Fibroblast of pulmonary artery (primary cell): ENCODE measurements at regions not wholly inside any gene's neighbourhood (a gene's known extent, or its start where the extent isn't known, plus 50 kb on each side); places are given as distances from the start of the nearest gene placed in this dataset.
A peak's percentile ranks its signal among the peaks of the same experiment; 100 is the strongest.
"Not testable (repeated sequence)": the region's sequence is repeated elsewhere in the genome, so short reads cannot be mapped to it uniquely, and the experiment has no call there.

Experiments
- DNase-seq: peaks from one replicate; pipeline ENCODE4 v3.0.0-alpha.2; 2010; ENCODE audit warnings: low read depth
- H3K4me3 ChIP-seq: replicated peaks from 2 replicates; pipeline ENCODE4 v1.5.1; 2011; ENCODE audit warnings: low read depth, mild to moderate bottlenecking, control low read depth, low read length, moderate library complexity
- TF ChIP-seq, protein P1 (sequence below): IDR thresholded peaks from 2 replicates; pipeline ENCODE4 v1.5.1; 2011; ENCODE audit warnings: mild to moderate bottlenecking, control low read depth, low read length, inconsistent platforms; ENCODE audit errors: missing control alignments

DNA sequence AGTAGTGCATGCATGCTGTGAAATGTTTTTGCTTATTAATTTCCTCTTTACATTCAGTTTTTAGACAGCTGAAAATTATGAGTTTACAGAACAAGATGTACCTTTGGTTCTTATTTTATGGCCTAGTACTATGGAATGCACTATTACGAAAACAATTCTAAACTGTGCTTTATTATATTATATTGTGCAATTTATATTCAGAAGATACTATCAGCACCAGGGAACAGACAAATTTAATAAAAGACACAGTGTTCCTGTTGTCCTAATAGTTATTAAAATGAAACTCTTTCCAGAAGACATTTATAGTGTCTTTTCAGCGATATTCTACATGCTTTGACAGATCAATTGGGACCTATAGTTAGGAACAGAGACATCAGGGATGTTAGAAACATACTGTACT, 427.3 kb downstream of the BTG1 start:
- DNase-seq: no peak
- TF ChIP-seq, protein P1, sequence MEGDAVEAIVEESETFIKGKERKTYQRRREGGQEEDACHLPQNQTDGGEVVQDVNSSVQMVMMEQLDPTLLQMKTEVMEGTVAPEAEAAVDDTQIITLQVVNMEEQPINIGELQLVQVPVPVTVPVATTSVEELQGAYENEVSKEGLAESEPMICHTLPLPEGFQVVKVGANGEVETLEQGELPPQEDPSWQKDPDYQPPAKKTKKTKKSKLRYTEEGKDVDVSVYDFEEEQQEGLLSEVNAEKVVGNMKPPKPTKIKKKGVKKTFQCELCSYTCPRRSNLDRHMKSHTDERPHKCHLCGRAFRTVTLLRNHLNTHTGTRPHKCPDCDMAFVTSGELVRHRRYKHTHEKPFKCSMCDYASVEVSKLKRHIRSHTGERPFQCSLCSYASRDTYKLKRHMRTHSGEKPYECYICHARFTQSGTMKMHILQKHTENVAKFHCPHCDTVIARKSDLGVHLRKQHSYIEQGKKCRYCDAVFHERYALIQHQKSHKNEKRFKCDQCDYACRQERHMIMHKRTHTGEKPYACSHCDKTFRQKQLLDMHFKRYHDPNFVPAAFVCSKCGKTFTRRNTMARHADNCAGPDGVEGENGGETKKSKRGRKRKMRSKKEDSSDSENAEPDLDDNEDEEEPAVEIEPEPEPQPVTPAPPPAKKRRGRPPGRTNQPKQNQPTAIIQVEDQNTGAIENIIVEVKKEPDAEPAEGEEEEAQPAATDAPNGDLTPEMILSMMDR: no peak
- H3K4me3 ChIP-seq: no peak overlapping the region

- no peak for DNase-seq
- TF ChIP-seq, protein P1: no peak
- no peak overlapping the region for H3K4me3 ChIP-seq
Observed at GRCh38 chr12:91717804-91718203, 427.8 kb downstream of the BTG1 start.

DNA sequence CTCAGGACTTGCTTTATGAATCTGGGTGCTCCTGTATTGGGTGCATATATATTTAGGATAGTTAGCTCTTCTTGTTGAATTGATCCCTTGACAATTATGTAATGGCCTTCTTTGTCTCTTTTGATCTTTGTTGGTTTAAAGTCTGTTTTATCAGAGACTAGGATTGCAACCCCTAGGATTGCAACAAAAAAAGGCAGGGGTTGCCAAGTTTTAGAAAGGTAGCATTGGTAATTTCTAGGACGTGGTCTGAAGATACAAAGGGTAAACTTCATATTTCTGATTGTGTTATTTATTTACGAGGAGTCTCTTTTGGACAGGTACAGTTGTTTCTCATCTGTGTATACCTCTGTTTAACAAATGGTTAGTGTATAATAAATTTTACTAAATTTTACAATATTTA, 433.7 kb downstream of the BTG1 start:
- not testable (repeated sequence) for DNase-seq

GRCh38 chr12:91706466-91706865, 439.2 kb downstream of the BTG1 start:
- TF ChIP-seq, protein P1: no peak
- H3K4me3 ChIP-seq: no peak overlapping the region
- DNase-seq: no peak

More for the DNA sequence above, 433.7 kb downstream of the BTG1 start:
- H3K4me3 ChIP-seq: not testable (repeated sequence)

DNA sequence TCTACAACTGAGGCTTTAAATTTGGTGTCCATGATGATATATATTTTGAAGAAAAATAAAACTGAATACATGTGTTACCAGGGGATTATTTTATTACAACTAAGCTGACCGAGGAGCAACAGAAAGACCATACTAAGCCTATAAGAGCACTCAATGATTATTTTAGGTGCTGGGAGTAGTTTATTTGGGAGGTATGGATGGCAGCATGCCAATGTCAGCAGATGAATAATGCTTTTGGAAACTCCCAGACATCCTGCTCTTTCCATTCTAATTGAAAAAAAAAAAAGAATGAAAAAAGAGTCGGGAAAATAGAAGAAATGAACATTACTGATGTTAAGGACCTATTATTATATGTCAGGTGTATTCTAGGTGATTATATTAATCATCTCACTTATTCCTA, 441.2 kb downstream of the BTG1 start:
- TF ChIP-seq, protein P1: no peak
- H3K4me3 ChIP-seq: no peak overlapping the region
- peak; percentile 78 for DNase-seq

DNA sequence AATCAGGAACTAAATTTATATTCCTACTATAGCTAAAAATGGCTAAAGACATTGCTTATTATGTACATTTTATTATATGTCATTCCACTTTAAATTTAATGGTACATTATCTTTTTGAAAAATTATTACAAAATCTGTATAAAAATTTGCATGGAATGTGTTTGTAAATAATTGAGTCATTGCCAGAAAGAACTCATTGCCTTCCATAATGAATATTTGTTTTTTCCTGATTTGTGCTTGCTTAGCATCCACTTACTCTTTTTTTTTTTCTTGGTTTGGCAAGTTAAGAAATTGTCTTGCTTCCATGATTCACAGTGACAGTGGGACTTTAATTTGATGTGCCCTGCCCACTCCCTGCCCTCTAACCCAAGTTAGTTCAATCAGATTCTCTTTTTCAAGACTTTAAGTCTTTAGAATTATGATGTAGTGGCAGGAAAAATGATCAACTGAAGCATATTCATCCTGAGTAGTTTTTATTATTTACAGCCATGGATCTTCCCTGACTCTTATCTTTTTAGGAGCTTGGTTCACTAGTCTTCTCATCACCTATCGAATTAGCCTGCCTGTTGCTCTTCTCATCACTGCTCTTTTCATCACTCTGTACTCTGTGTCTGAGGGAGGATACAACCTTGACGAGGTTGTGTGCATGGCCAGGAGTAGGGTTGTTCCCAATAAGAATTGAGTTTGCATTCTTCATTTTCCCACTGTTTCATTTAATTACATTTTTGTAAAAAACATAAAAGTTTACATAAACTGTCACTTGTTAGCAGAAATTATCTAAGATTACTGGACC, 442.0 kb downstream of the BTG1 start:
- DNase-seq: no peak
- TF ChIP-seq, protein P1: no peak
- no peak overlapping the region for H3K4me3 ChIP-seq

DNA sequence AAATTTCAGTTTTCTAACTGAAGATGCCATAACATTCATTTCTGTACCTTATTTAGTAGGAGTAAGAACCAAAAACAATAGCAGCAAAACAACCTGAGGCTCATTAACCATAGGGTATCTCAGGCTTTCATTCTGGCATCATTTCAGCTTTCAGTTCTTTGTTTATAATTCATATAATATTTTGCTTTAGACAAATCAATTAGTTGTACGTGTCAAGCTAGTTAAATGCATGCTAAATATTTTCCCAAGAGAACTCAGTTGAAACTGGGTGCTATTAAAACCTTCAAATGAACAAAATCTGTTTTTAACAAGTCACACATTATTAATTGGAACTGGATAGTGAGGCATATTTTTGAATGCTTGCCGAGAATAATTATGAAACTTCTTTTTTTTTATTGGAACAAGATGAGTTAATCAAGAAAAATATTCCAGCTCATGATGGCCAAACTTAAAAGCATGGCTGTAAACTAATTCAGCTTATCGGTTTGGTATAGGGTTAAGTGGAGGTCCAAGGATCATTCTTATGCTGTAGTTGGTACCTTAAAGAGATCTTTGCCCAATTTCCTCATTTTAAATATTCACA, 442.7 kb downstream of the BTG1 start:
- TF ChIP-seq, protein P1: no peak
- no peak overlapping the region for H3K4me3 ChIP-seq
- DNase-seq: no peak
